Neuron (in vitro differentiated cells): ENCODE measurements at regions not wholly inside any gene's neighbourhood (a gene's known extent, or its start where the extent isn't known, plus 50 kb on each side); places are given as distances from the start of the nearest gene placed in this dataset.

Experiments used
- H2AFZ ChIP-seq: one replicate; pipeline ENCODE4 v1.6.1; 2013; ENCODE audit warnings: low read depth, mild to moderate bottlenecking, inconsistent platforms, low read length, moderate library complexity
- H3K27me3 ChIP-seq: one replicate; pipeline ENCODE4 v1.6.1; 2013; ENCODE audit warnings: low read length; ENCODE audit not compliant: insufficient read depth
- H3K36me3 ChIP-seq: one replicate; pipeline ENCODE4 v1.6.1; 2013; ENCODE audit warnings: low read length; ENCODE audit not compliant: insufficient read depth
- H3K4me1 ChIP-seq: one replicate; pipeline ENCODE4 v1.6.1; 2013; ENCODE audit warnings: low read length; ENCODE audit not compliant: insufficient read depth
- H3K4me3 ChIP-seq: 2 replicates; pipeline ENCODE4 v1.5.1; 2013; ENCODE audit warnings: mild to moderate bottlenecking, low read length, moderate library complexity
- H3K9me3 ChIP-seq: one replicate; pipeline ENCODE4 v1.6.1; 2013; ENCODE audit warnings: low read length

DNA sequence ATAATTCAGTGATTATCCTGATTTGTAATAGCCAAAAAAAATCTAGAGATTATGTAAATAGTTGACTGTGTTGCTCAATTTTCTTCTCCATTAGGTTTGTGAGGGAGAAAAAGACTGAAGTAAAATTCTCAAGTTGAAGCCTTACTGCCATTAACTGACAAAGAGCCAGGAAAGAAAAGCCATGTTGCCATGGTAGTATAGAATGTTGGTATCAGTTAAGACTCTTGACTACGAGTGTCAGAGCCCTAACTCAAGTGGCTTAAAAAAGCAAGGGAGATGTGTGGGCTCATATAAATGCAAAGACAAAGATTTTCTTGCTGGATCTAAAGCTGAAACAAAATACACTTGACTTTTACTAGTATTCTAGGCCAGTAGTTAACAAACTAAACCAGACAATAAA lies 571.7 kb downstream of the KCTD16 start:
- Histone ChIP-seq H3K4me1 (peaks cover 4% of the 10 kb centered on the region), H3K4me3 (no peak overlapping the region), H2AFZ (peak overlapping the region; percentile 6), H3K36me3 (no peaks in the 10 kb centered on the region), H3K9me3 (no peaks in the 10 kb centered on the region), H3K27me3 (no peaks in the 10 kb centered on the region)

DNA sequence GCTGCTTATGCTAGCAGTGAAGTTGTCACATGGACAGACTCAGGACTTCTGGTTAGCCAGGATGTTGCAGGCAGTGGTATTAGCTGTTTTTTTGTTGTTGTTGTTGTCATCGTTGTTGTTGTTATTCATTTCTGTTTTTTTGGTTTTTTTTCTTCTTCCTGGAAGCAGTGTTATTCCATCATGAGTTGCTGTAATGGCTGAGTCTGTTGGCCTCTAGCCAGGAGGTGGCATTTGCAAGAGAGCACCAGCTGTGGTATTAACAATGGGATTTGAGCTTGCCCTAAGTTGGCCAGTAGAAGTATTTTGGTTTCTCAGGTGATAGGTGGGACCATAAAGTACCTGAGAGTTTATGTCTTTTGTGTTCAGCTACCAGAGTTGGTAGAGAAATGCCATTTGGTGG lies 561.1 kb downstream of the KCTD16 start:
- Histone ChIP-seq H3K4me3 (no peak overlapping the region), H3K27me3 (no peaks in the 10 kb centered on the region), H2AFZ (no peak overlapping the region), H3K9me3 (no peaks in the 10 kb centered on the region), H3K36me3 (no peaks in the 10 kb centered on the region), H3K4me1 (no peaks in the 10 kb centered on the region)

DNA sequence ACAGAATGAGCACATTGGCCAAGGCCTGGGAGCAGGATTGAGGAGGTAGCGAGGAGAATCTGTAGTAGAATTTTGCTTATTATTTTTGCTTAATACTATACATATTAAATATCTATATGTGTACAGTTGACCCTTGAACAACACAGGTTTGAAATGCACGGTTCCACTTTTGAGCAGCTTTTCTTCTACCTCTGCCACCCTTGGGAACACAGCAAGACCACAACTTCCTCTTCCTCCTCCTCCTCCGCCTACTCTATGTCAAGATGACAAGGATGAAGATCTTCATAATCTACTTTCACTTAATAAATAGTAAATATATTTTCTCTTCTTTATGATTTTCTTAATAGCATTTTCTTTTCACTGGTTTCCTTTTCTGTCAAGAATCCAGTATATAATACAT lies 541.4 kb downstream of the KCTD16 start:
- H3K36me3 ChIP-seq: no peaks in the 10 kb centered on the region
- H2AFZ ChIP-seq: no peak overlapping the region
- peaks cover 5% of the 10 kb centered on the region for H3K4me1 ChIP-seq
- no peaks in the 10 kb centered on the region for H3K27me3 ChIP-seq
- no peaks in the 10 kb centered on the region for H3K9me3 ChIP-seq
- no peak overlapping the region for H3K4me3 ChIP-seq

DNA sequence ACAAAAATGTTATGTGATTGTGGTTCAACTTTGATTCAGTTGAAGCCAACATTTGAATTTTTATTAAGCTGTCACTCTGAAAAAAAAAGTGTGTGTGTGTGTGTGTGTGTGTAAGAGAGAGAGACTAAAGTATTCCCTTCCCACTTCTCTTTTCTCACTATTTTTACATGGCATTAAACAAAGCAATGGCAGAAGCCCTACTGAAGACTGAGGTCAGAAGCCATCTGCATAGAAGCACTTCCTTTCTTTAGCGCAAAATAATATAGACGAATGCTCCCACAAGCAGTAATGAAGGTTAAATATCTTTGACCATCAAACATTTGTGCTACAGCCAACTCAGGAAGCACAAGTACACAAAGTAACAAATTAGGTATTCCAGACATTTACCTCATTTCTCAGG lies 540.5 kb downstream of the KCTD16 start:
- H3K36me3 ChIP-seq: no peaks in the 10 kb centered on the region
- no peaks in the 10 kb centered on the region for H3K27me3 ChIP-seq
- H3K4me1 ChIP-seq: peaks cover 5% of the 10 kb centered on the region
- no peaks in the 10 kb centered on the region for H3K9me3 ChIP-seq
- H2AFZ ChIP-seq: no peak overlapping the region
- no peak overlapping the region for H3K4me3 ChIP-seq

DNA sequence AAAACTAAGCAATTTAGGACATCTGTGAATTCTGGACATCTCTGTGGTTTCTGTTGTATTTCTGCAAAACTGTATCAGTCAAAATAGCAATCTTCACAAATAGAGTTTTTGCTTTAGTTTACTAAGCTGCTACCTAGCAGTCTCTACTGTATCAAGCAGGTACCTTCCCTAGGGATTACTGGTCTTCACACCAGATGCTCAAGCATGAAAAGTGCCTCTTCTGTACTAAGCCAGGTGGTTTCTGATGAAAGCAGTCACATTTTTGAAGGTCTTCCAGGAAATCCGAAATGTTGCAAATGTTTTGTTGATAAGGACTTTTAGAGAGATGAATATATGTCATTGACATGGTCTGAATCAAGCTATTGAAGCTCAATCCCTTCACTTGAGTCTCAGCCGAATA lies 540.0 kb downstream of the KCTD16 start:
- Histone ChIP-seq H3K27me3 (no peaks in the 10 kb centered on the region), H3K9me3 (no peaks in the 10 kb centered on the region), H3K36me3 (no peaks in the 10 kb centered on the region), H2AFZ (no peak overlapping the region), H3K4me1 (peaks cover 5% of the 10 kb centered on the region), H3K4me3 (no peak overlapping the region)

DNA sequence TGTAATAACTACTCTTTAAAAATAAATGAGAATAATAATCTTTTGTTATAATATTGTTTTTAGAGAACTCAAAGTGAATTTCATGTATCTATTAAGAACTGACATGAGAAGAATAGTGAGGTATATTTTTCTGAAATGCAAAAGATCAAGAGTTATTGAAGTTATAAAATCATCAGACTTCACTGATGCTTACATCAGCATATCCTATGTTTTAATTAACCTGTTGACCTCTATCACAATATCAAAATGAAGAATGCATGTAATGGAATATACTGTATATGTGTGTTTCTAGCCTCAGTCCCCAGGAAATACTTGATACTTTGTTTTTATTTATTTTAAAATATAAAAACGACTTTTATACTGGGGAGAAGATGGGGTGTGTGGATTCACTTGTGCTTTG lies 533.1 kb downstream of the KCTD16 start:
- H3K4me1 ChIP-seq: no peaks in the 10 kb centered on the region
- no peak overlapping the region for H2AFZ ChIP-seq
- no peaks in the 10 kb centered on the region for H3K9me3 ChIP-seq
- H3K36me3 ChIP-seq: no peaks in the 10 kb centered on the region
- no peaks in the 10 kb centered on the region for H3K27me3 ChIP-seq
- H3K4me3 ChIP-seq: no peak overlapping the region

DNA sequence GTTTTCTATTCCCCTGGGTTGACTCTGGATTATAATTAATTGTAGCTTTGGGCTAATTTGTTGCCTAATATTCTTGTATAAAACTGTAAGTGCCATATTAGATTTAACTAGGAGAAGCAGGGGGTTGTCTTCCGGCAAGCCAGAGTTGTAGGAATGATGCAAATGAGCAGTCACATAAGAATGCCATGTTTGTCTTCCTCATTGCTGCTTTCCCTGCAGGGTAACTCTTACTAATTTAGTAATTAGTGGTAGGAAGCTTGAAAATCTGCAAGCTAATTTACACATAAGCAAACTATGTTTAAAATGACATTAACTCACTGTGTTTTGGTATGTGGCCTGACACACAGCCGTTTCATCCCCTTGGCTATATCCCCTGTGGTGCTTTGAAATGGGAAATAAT lies 527.8 kb downstream of the KCTD16 start:
- Histone ChIP-seq H3K4me1 (no peaks in the 10 kb centered on the region), H3K4me3 (no peak overlapping the region), H3K9me3 (no peaks in the 10 kb centered on the region), H3K27me3 (no peaks in the 10 kb centered on the region), H3K36me3 (no peaks in the 10 kb centered on the region), H2AFZ (no peak overlapping the region)

DNA sequence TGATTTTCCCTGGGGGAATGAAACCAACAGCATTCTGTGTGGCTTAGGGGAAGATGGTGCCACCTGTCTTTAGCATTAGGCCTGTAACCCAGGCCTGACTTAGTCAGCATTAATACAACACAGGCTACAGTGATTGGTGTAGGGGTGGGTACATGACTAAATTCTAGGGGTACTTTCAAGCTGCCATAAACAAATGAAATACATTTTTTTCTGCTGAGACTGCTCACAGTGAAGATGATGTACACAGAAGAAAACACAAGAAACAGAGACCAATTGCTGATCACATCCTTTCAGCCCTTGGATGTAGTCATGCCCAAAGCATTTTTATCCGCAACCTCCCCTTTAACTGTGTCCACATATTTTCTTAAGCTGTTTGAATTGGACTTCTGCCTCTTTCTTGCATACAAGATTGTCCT lies 527.2 kb downstream of the KCTD16 start:
- no peaks in the 10 kb centered on the region for H3K9me3 ChIP-seq
- no peak overlapping the region for H2AFZ ChIP-seq
- H3K4me3 ChIP-seq: no peak overlapping the region
- no peaks in the 10 kb centered on the region for H3K4me1 ChIP-seq
- no peaks in the 10 kb centered on the region for H3K27me3 ChIP-seq
- H3K36me3 ChIP-seq: no peaks in the 10 kb centered on the region

DNA sequence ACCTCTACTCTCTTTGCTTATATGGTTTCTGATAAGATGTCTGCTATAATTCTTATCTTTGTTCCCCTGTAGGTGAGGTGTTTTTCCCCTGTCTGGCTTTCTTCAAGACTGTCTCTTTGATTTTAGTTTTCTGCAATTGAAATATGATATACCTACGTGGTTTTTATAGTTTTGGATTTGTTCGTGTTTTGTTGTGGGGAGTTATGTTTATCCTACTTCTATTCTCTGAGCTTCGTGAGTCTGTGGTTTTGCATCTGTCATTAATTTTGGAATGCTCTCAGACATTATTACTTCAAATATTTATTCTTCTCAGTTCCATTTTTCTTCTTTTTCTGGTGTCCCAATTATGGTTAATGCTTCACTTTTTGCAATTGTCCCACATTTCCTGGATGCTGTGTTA lies 521.3 kb downstream of the KCTD16 start:
- no peaks in the 10 kb centered on the region for H3K36me3 ChIP-seq
- H3K27me3 ChIP-seq: no peaks in the 10 kb centered on the region
- H3K4me1 ChIP-seq: peaks cover 7% of the 10 kb centered on the region
- H2AFZ ChIP-seq: no peak overlapping the region
- H3K9me3 ChIP-seq: no peaks in the 10 kb centered on the region
- no peak overlapping the region for H3K4me3 ChIP-seq

DNA sequence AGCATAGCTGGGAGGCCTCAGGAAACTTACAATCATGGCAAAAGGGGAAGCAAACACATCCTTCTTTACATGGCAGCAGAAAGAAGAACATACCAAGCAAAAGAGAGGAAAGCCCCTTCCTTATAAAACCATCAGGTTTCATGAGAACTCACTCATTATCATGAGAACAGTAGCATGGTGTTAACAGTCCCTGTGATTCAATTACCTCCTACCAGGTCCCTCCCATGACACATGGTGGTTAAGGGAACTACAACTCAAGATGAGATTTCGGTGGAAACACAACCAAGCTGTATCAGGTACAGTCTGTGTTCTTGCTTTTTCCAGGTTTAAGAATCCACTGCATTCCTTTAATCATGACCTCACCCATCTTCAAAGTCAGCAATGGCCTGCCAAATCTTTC lies 514.2 kb downstream of the KCTD16 start:
- Histone ChIP-seq H2AFZ (no peak overlapping the region), H3K4me3 (no peak overlapping the region), H3K9me3 (no peaks in the 10 kb centered on the region), H3K27me3 (no peaks in the 10 kb centered on the region), H3K36me3 (no peaks in the 10 kb centered on the region), H3K4me1 (no peaks in the 10 kb centered on the region)

DNA sequence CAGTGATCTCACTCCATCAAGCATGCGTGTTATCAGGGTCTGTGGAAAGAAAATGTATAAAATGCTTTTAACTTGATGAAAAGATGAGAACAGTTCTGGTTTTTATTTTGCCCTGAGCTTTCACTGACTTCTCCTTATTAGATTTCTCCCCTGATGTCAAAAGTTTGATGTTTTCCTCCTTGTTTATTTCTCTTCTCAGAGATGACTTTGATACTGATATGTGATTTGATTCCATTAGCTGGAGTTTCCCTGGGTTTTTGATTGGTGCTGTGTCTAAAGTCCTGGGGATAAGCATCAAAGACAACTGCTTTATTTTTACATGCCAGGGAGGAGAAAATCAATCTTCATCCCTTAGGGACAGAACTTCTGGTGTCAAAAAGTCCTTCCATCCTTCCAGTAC lies 510.0 kb downstream of the KCTD16 start:
- Histone ChIP-seq H3K9me3 (no peaks in the 10 kb centered on the region), H2AFZ (no peak overlapping the region), H3K4me3 (no peak overlapping the region), H3K27me3 (no peaks in the 10 kb centered on the region), H3K36me3 (no peaks in the 10 kb centered on the region), H3K4me1 (no peaks in the 10 kb centered on the region)

DNA sequence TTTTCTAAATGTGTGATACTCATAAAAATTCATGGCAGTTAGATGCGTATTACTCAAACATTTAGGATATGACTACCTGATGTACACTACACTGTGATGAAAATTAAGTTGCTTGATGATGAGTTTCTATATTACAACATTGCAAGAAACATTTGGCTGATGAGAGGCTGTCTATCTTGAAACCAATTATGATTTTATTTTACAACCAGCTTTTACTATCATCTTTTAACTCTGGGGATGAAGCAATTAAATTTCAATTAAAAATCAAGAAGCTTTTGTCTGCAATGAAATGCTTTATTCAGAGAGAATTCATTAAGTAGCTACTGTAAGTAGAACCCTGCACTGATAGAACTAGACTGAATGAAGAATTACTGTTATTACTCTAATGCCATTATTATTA lies 500.4 kb downstream of the KCTD16 start:
- no peaks in the 10 kb centered on the region for H3K9me3 ChIP-seq
- H3K4me1 ChIP-seq: peaks cover 4% of the 10 kb centered on the region
- no peak overlapping the region for H3K4me3 ChIP-seq
- no peaks in the 10 kb centered on the region for H3K27me3 ChIP-seq
- no peak overlapping the region for H2AFZ ChIP-seq
- H3K36me3 ChIP-seq: no peaks in the 10 kb centered on the region

DNA sequence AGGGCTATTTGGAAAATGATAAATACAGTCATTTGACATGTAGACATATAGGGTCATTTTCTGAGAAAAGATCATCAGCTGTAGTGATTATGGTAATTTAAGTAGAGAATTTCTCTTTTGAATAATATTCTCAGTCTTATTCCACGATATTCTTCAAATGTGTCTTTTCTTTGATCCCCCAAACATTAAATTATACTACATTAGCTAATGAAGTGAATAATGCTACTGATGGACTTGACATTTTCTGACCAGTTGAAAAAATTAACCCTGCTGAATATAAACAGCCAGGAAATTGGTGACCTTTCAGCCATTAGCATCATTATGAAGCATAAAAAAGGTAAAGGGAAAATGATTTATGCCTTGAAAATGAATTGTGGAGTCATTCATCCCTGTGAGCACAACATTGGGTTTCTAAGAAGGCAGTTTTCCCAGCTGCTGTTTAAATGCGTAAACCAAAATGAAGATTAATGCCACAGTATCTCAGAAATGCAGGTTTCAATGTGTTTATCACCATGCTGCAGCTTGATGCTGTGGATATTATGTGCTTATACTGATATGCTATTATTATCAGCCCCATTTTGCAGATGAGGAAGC lies 489.1 kb downstream of the KCTD16 start:
- Histone ChIP-seq H3K27me3 (no peaks in the 10 kb centered on the region), H2AFZ (no peak overlapping the region), H3K9me3 (no peaks in the 10 kb centered on the region), H3K4me3 (no peak overlapping the region), H3K4me1 (no peaks in the 10 kb centered on the region), H3K36me3 (no peaks in the 10 kb centered on the region)

DNA sequence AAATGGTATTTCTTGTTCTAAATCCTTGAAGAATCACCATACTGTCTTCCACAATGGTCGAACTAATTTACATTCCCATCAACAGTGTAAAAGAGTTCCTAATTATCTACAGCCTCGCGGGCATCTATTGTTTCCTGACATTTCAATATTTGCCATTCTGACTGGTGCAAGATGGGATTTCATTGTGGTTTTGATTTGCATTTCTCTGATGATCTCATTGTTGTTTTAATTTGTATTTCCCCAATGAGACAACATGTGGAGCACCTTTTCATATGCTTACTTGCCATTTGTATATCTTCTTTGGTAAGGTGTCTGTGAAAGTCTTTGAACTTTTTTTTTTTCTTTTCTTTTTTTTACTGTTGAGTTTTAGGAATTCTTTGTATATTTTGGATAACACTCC lies 473.6 kb downstream of the KCTD16 start:
- H3K27me3 ChIP-seq: no peaks in the 10 kb centered on the region
- no peaks in the 10 kb centered on the region for H3K9me3 ChIP-seq
- H2AFZ ChIP-seq: no peak overlapping the region
- H3K36me3 ChIP-seq: no peaks in the 10 kb centered on the region
- no peak overlapping the region for H3K4me3 ChIP-seq
- no peaks in the 10 kb centered on the region for H3K4me1 ChIP-seq
